GM13976 (cell line): ENCODE measurements at regions not wholly inside any gene's neighbourhood (a gene's known extent, or its start where the extent isn't known, plus 50 kb on each side); places are given as distances from the start of the nearest gene placed in this dataset.
A peak's percentile ranks its signal among the peaks of the same experiment; 100 is the strongest.

Experiments used
- DNase-seq: peaks from one replicate; pipeline ENCODE4 v3.0.0; 2012; ENCODE audit warnings: low spot score
- CTCF ChIP-seq: IDR thresholded peaks from 2 replicates; pipeline ENCODE4 v1.5.1; 2012; ENCODE audit warnings: borderline replicate concordance, mild to moderate bottlenecking; ENCODE audit not compliant: insufficient read depth; ENCODE audit errors: extremely low read depth, missing control alignments, control extremely low read depth
- in situ Hi-C: fragments of 300-500 bp; cut with MboI; formaldehyde crosslinking; loops from one replicate; pipeline ENCODE4 v1.12.0; 2022; ENCODE audit warnings: low sequenced_read_pairs, mixed read lengths, inconsistent platforms; ENCODE audit not compliant: unreplicated experiment

GRCh38 chr16:85251225-85251760, 139.0 kb upstream of the CIBAR2 start:
- no peak for DNase-seq
- in situ Hi-C loops, result no loop called here
- no peak for TF ChIP-seq CTCF

GRCh38 chr16:85252014-85252413, 139.7 kb upstream of the CIBAR2 start:
- DNase-seq, result no peak
- in situ Hi-C loops, result no loop called here
- TF ChIP-seq CTCF, result no peak

GRCh38 chr16:85252461-85252860, 140.2 kb upstream of the CIBAR2 start:
- in situ Hi-C loops, result no loop called here
- TF ChIP-seq CTCF, result no peak
- peak; percentile 61 for DNase-seq

- in situ Hi-C loops, result no loop called here
- TF ChIP-seq CTCF, result peak; percentile 98
- DNase-seq, result peak; percentile 93
Observed at GRCh38 chr16:85253084-85253941, 141.0 kb upstream of the CIBAR2 start.

- TF ChIP-seq CTCF, result no peak
- no peak for DNase-seq
- in situ Hi-C loops, result no loop called here
Observed at GRCh38 chr16:85254051-85254450, 141.8 kb upstream of the CIBAR2 start.

- DNase-seq, result no peak
- no peak for TF ChIP-seq CTCF
- in situ Hi-C loops, result no loop called here
Observed at GRCh38 chr16:85254921-85255320, 142.6 kb upstream of the CIBAR2 start.
